HEK293 (cell line): ENCODE measurements at regions not wholly inside any gene's neighbourhood (a gene's known extent, or its start where the extent isn't known, plus 50 kb on each side); places are given as distances from the start of the nearest gene placed in this dataset.
"Not testable (repeated sequence)": the region's sequence is repeated elsewhere in the genome, so short reads cannot be mapped to it uniquely, and the experiment has no call there.

Experiments used
- CTCF ChIA-PET: fragments of 350-600 bp; formaldehyde crosslinking; extraction: SDS; loops from one replicate; lab custom pipeline; 2021; ENCODE audit warnings: antibody characterized with exemption; lab: Yijun Ruan, JAX
- POLR2A ChIA-PET: fragments of 300-600 bp; formaldehyde crosslinking; extraction: SDS; loops from one replicate; lab custom pipeline; 2020; ENCODE audit warnings: antibody characterized with exemption, inconsistent platforms; lab: Yijun Ruan, JAX
- H3K27ac ChIP-seq: fragments of 200-500 bp; sonication (Bioruptor generic); 2 replicates; pipeline ENCODE4 v1.5.1; 2014; ENCODE audit warnings: low read depth, low read length, control low read depth, inconsistent platforms; ENCODE audit errors: extremely low read depth
- H3K36me3 ChIP-seq, 2 experiments: fragments of 200-500 bp in 1 of 2; sonication (Bioruptor generic) in 1 of 2; 1 replicate in 1 of 2; 2 replicates in 1 of 2; pipeline ENCODE4 v1.5.1; 2014 to 2017; ENCODE audit warnings: inconsistent platforms in 2 of 2, low read length in 2 of 2; ENCODE audit not compliant: control insufficient read depth in 2 of 2, insufficient read depth in 1 of 2
- H3K4me1 ChIP-seq: fragments of 200-500 bp; sonication (Bioruptor generic); 2 replicates; pipeline ENCODE4 v1.5.1; 2014; ENCODE audit warnings: mild to moderate bottlenecking, low read length, inconsistent platforms; ENCODE audit not compliant: control insufficient read depth, insufficient read depth
- H3K4me3 ChIP-seq: 2 replicates; pipeline ENCODE4 v1.5.1; 2011; ENCODE audit warnings: low read depth, mild to moderate bottlenecking, control low read depth, low read length, moderate library complexity
- H3K9me3 ChIP-seq: fragments of 200-500 bp; sonication (Bioruptor generic); 2 replicates; pipeline ENCODE4 v1.5.1; 2014; ENCODE audit warnings: low read depth, low read length, inconsistent platforms; ENCODE audit not compliant: control insufficient read depth, insufficient read depth
- BCL11A ChIP-seq: fragments of 450-650 bp; formaldehyde crosslinking; IDR thresholded peaks from 2 replicates; pipeline ENCODE4 v1.5.1; 2016; ENCODE audit warnings: low read depth, missing biosample characterization, missing genetic modification characterization
- ELK4 ChIP-seq: IDR thresholded peaks from 2 replicates; pipeline ENCODE4 v1.6.1; 2011; ENCODE audit warnings: mild to moderate bottlenecking, low read depth, low read length, borderline replicate concordance
- MZF1 ChIP-seq: fragments of 450-650 bp; formaldehyde crosslinking; IDR thresholded peaks from 2 replicates; pipeline ENCODE4 v1.5.1; 2017; ENCODE audit warnings: missing biosample characterization, missing genetic modification characterization, borderline replicate concordance
- OVOL3 ChIP-seq: fragments of 450-650 bp; formaldehyde crosslinking; IDR thresholded peaks from 2 replicates; pipeline ENCODE4 v1.5.1; 2016; ENCODE audit warnings: missing biosample characterization, missing genetic modification characterization
- ZFHX2 ChIP-seq: fragments of 450-650 bp; formaldehyde crosslinking; conservative IDR thresholded peaks from 2 replicates; pipeline ENCODE4 v1.5.1; 2016; ENCODE audit warnings: missing biosample characterization, missing genetic modification characterization
- ZFP41 ChIP-seq: fragments of 450-650 bp; formaldehyde crosslinking; IDR thresholded peaks from 2 replicates; pipeline ENCODE4 v1.5.1; 2016; ENCODE audit warnings: missing biosample characterization, missing genetic modification characterization, borderline replicate concordance
- ZNF112 ChIP-seq: fragments of 450-650 bp; formaldehyde crosslinking; IDR thresholded peaks from 2 replicates; pipeline ENCODE4 v1.5.0; 2017; ENCODE audit warnings: missing biosample characterization, missing genetic modification characterization
- ZNF121 ChIP-seq: fragments of 450-650 bp; formaldehyde crosslinking; IDR thresholded peaks from 2 replicates; pipeline ENCODE4 v1.5.1; 2016; ENCODE audit warnings: missing biosample characterization, missing genetic modification characterization
- ZNF138 ChIP-seq: fragments of 450-650 bp; formaldehyde crosslinking; IDR thresholded peaks from 2 replicates; pipeline ENCODE4 v1.5.1; 2016; ENCODE audit warnings: missing biosample characterization, missing genetic modification characterization, borderline replicate concordance
- ZNF169 ChIP-seq: fragments of 450-650 bp; formaldehyde crosslinking; IDR thresholded peaks from 2 replicates; pipeline ENCODE4 v1.5.1; 2016; ENCODE audit warnings: missing biosample characterization, missing genetic modification characterization
- ZNF362 ChIP-seq: fragments of 450-650 bp; formaldehyde crosslinking; IDR thresholded peaks from 2 replicates; pipeline ENCODE4 v1.5.1; 2016; ENCODE audit warnings: missing biosample characterization, missing genetic modification characterization
- ZNF366 ChIP-seq: fragments of 450-650 bp; formaldehyde crosslinking; conservative IDR thresholded peaks from 2 replicates; pipeline ENCODE4 v1.5.1; 2016; ENCODE audit warnings: missing biosample characterization, missing genetic modification characterization
- ZNF391 ChIP-seq: fragments of 450-650 bp; formaldehyde crosslinking; IDR thresholded peaks from 2 replicates; pipeline ENCODE4 v1.5.1; 2016; ENCODE audit warnings: low read depth, missing biosample characterization, missing genetic modification characterization, borderline replicate concordance
- ZNF423 ChIP-seq: fragments of 450-650 bp; formaldehyde crosslinking; IDR thresholded peaks from 2 replicates; pipeline ENCODE4 v1.5.1; 2016; ENCODE audit warnings: missing biosample characterization, missing genetic modification characterization
- ZNF48 ChIP-seq: fragments of 450-650 bp; formaldehyde crosslinking; IDR thresholded peaks from 2 replicates; pipeline ENCODE4 v1.5.1; 2016; ENCODE audit warnings: missing biosample characterization, missing genetic modification characterization
- ZNF514 ChIP-seq: fragments of 450-650 bp; formaldehyde crosslinking; IDR thresholded peaks from 2 replicates; pipeline ENCODE4 v1.5.1; 2016; ENCODE audit warnings: missing biosample characterization, missing genetic modification characterization
- ZNF529 ChIP-seq: fragments of 450-650 bp; formaldehyde crosslinking; IDR thresholded peaks from 2 replicates; pipeline ENCODE4 v1.5.1; 2017; ENCODE audit warnings: missing genetic modification characterization, missing biosample characterization; ENCODE audit not compliant: insufficient replicate concordance
- ZNF544 ChIP-seq: fragments of 450-650 bp; formaldehyde crosslinking; IDR thresholded peaks from 2 replicates; pipeline ENCODE4 v1.5.0; 2017; ENCODE audit warnings: missing biosample characterization, missing genetic modification characterization
- ZNF623 ChIP-seq: fragments of 450-650 bp; formaldehyde crosslinking; IDR thresholded peaks from 2 replicates; pipeline ENCODE4 v1.5.1; 2016; ENCODE audit warnings: missing biosample characterization, missing genetic modification characterization
- ZNF626 ChIP-seq: fragments of 450-650 bp; sonication (Bioruptor Pico); formaldehyde crosslinking; IDR thresholded peaks from 2 replicates; pipeline ENCODE4 v1.5.1; 2018; ENCODE audit warnings: missing biosample characterization, missing genetic modification characterization, inconsistent platforms
- ZNF701 ChIP-seq: fragments of 450-650 bp; formaldehyde crosslinking; IDR thresholded peaks from 2 replicates; pipeline ENCODE4 v1.5.1; 2016; ENCODE audit warnings: missing biosample characterization, missing genetic modification characterization
- TF ChIP-seq, protein P1 (sequence below): fragments of 450-650 bp; formaldehyde crosslinking; IDR thresholded peaks from 2 replicates; pipeline ENCODE4 v1.5.1; 2016; ENCODE audit warnings: missing biosample characterization, missing genetic modification characterization
- TF ChIP-seq, protein P2 (sequence below): fragments of 450-650 bp; formaldehyde crosslinking; IDR thresholded peaks from 2 replicates; pipeline ENCODE4 v1.5.1; 2016; ENCODE audit warnings: missing biosample characterization, missing genetic modification characterization

GRCh38 chr5:23105021-23105420 lies 251.9 kb upstream of the CDH12 start:
- Histone ChIP-seq H3K36me3 (no peaks in the 10 kb centered on the region), H3K4me3 (no peak overlapping the region), H3K27ac (no peak overlapping the region), H3K9me3 (no peaks in the 10 kb centered on the region; the same call in 1 of the 2 replicates), H3K4me1 (no peaks in the 10 kb centered on the region)
- CTCF ChIA-PET: no interaction called here
- POLR2A ChIA-PET: no interaction called here
- TF ChIP-seq ZNF366 (tag by site-specific recombination) (no peak), ZNF529 (tag by site-specific recombination) (no peak), MZF1 (no peak), ZFHX2 (tag by site-specific recombination) (no peak), ZNF423 (tag by site-specific recombination) (no peak), ZNF391 (tag by site-specific recombination) (no peak), ZNF626 (tag by site-specific recombination) (no peak), BCL11A (tag by site-specific recombination) (no peak), ZNF362 (tag by site-specific recombination) (no peak), ZNF544 (tag by site-specific recombination) (no peak), ZNF623 (tag by site-specific recombination) (no peak), ZNF112 (tag by site-specific recombination) (no peak)
- TF ChIP-seq, protein P1, sequence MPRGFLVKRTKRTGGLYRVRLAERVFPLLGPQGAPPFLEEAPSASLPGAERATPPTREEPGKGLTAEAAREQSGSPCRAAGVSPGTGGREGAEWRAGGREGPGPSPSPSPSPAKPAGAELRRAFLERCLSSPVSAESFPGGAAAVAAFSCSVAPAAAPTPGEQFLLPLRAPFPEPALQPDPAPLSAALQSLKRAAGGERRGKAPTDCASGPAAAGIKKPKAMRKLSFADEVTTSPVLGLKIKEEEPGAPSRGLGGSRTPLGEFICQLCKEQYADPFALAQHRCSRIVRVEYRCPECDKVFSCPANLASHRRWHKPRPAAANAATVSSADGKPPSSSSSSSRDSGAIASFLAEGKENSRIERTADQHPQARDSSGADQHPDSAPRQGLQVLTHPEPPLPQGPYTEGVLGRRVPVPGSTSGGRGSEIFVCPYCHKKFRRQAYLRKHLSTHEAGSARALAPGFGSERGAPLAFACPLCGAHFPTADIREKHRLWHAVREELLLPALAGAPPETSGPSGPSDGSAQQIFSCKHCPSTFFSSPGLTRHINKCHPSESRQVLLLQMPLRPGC (tag by site-specific recombination): no peak

- H3K36me3 ChIP-seq: no peaks in the 10 kb centered on the region
- POLR2A ChIA-PET: no interaction called here
- no peaks in the 10 kb centered on the region; the same call in 1 of the 2 replicates for H3K9me3 ChIP-seq
- TF ChIP-seq ZNF138 (tag by site-specific recombination): no peak
- TF ChIP-seq ZFP41 (tag by site-specific recombination): no peak
- TF ChIP-seq OVOL3 (tag by site-specific recombination): no peak
- H3K27ac ChIP-seq: no peak overlapping the region
- no peaks in the 10 kb centered on the region for H3K4me1 ChIP-seq
- H3K4me3 ChIP-seq: no peak overlapping the region
- CTCF ChIA-PET: interaction anchor here (0.6 to 0.7 kb wide), 3 partner anchors 38 to 876 kb away, joined by 3 to 4 read pairs (median 3); no protein-coding TSS in a partner anchor
Measured at GRCh38 chr5:23103566-23103965, 250.4 kb upstream of the CDH12 start.

DNA sequence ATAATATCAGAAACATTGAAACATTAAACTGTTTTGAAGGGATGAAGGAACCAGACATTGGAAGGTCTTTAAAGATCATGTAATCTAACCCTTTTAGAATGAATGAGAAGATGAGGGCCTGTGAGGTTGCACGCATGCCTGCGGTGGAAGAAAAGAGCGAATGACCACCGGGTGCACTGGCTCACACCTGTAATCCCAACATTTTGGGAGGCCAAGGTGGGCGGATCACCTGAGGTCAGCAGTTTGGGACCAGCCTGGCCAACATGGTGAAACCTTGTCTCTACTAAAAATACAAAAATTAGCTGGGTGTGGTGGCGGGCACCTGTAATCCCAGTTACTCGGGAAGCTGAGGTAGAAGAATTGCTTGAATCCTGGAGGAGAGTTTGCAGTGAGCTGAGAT lies 242.3 kb upstream of the CDH12 start:
- H3K27ac ChIP-seq, H3K4me3 ChIP-seq, CTCF ChIA-PET, H3K9me3 ChIP-seq, POLR2A ChIA-PET, H3K36me3 ChIP-seq, H3K4me1 ChIP-seq: not testable (repeated sequence)

GRCh38 chr5:23089286-23089685 lies 236.1 kb upstream of the CDH12 start:
- ChIA-PET POLR2A (no interaction called here), CTCF (no interaction called here)
- H3K4me1 ChIP-seq: no peaks in the 10 kb centered on the region
- no peak overlapping the region for H3K4me3 ChIP-seq
- no peak overlapping the region for H3K27ac ChIP-seq
- no peaks in the 10 kb centered on the region for H3K9me3 ChIP-seq
- H3K36me3 ChIP-seq: no peaks in the 10 kb centered on the region
- TF ChIP-seq ZNF121 (tag by site-specific recombination) (no peak), ZNF701 (tag by site-specific recombination) (no peak), ZNF48 (tag by site-specific recombination) (no peak), ELK4 (no peak), ZNF514 (tag by site-specific recombination) (no peak), ZNF169 (no peak), ZNF391 (tag by site-specific recombination) (no peak), ZNF366 (tag by site-specific recombination) (no peak)
- TF ChIP-seq, protein P2, sequence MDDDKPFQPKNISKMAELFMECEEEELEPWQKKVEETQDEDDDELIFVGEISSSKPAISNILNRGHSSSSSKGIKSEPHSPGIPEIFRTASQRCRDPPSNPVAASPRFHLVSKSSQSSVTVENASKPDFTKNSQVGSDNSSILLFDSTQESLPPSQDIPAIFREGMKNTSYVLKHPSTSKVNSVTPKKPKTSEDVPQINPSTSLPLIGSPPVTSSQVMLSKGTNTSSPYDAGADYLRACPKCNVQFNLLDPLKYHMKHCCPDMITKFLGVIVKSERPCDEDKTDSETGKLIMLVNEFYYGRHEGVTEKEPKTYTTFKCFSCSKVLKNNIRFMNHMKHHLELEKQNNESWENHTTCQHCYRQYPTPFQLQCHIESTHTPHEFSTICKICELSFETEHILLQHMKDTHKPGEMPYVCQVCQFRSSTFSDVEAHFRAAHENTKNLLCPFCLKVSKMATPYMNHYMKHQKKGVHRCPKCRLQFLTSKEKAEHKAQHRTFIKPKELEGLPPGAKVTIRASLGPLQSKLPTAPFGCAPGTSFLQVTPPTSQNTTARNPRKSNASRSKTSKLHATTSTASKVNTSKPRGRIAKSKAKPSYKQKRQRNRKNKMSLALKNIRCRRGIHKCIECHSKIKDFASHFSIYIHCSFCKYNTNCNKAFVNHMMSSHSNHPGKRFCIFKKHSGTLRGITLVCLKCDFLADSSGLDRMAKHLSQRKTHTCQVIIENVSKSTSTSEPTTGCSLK: no peak
